T-helper 1 cell treated with Interleukin-12 subunit alpha and Interleukin-12 subunit beta and Interleukin-4 antibody, amounts not matched to agents 30 μg/mL and 1 μg/mL, for 36 hours (primary cell): ENCODE measurements at regions not wholly inside any gene's neighbourhood (a gene's known extent, or its start where the extent isn't known, plus 50 kb on each side); places are given as distances from the start of the nearest gene placed in this dataset.

Source experiments
- H3K27ac Mint-ChIP-seq: one replicate; pipeline ENCODE4 v1.8.0; 2021; ENCODE audit warnings: mild to moderate bottlenecking, mixed read lengths
- H3K27me3 Mint-ChIP-seq: one replicate; pipeline ENCODE4 v1.8.0; 2021; ENCODE audit warnings: low read depth, mixed read lengths
- H3K36me3 Mint-ChIP-seq: one replicate; pipeline ENCODE4 v1.8.0; 2021; ENCODE audit warnings: low read depth, mixed read lengths
- H3K4me1 Mint-ChIP-seq: one replicate; pipeline ENCODE4 v1.8.0; 2021; ENCODE audit warnings: low read depth, mixed read lengths
- H3K4me3 Mint-ChIP-seq: one replicate; pipeline ENCODE4 v1.8.0; 2021; ENCODE audit warnings: mild to moderate bottlenecking, moderate library complexity, mixed read lengths
- H3K9me3 Mint-ChIP-seq: one replicate; pipeline ENCODE4 v1.8.0; 2021; ENCODE audit warnings: mixed read lengths

- no peaks in the 10 kb centered on the region for H3K4me1 Mint-ChIP-seq
- H3K4me3 Mint-ChIP-seq = no peak overlapping the region
- H3K27me3 Mint-ChIP-seq = no peaks in the 10 kb centered on the region
- peaks cover 23% of the 10 kb centered on the region for H3K9me3 Mint-ChIP-seq
- H3K36me3 Mint-ChIP-seq = no peaks in the 10 kb centered on the region
- H3K27ac Mint-ChIP-seq = no peak overlapping the region
Observed at GRCh38 chr1:4298361-4299083, 355.9 kb upstream of the AJAP1 start.

- H3K9me3 Mint-ChIP-seq = peaks cover 26% of the 10 kb centered on the region
- no peak overlapping the region for H3K27ac Mint-ChIP-seq
- no peaks in the 10 kb centered on the region for H3K27me3 Mint-ChIP-seq
- no peaks in the 10 kb centered on the region for H3K36me3 Mint-ChIP-seq
- no peaks in the 10 kb centered on the region for H3K4me1 Mint-ChIP-seq
- H3K4me3 Mint-ChIP-seq = no peak overlapping the region
Observed at GRCh38 chr1:4301007-4301406, 353.4 kb upstream of the AJAP1 start.

GRCh38 chr1:4303303-4303702 is 351.1 kb upstream of the AJAP1 start:
- H3K4me3 Mint-ChIP-seq = no peak overlapping the region
- H3K36me3 Mint-ChIP-seq = no peaks in the 10 kb centered on the region
- no peaks in the 10 kb centered on the region for H3K4me1 Mint-ChIP-seq

GRCh38 chr1:4305526-4306301 is 348.7 kb upstream of the AJAP1 start:
- Mint-ChIP-seq H3K4me3 (no peak overlapping the region), H3K27ac (no peak overlapping the region), H3K4me1 (no peaks in the 10 kb centered on the region), H3K9me3 (peaks cover 12% of the 10 kb centered on the region), H3K27me3 (no peaks in the 10 kb centered on the region), H3K36me3 (no peaks in the 10 kb centered on the region)

More at GRCh38 chr1:4303303-4303702, 351.1 kb upstream of the AJAP1 start:
- Mint-ChIP-seq H3K9me3 (peaks cover 12% of the 10 kb centered on the region), H3K27ac (no peak overlapping the region), H3K27me3 (no peaks in the 10 kb centered on the region)

- Mint-ChIP-seq H3K9me3 (peaks cover 16% of the 10 kb centered on the region), H3K27me3 (no peaks in the 10 kb centered on the region), H3K4me3 (no peak overlapping the region), H3K27ac (no peak overlapping the region), H3K4me1 (no peaks in the 10 kb centered on the region), H3K36me3 (no peaks in the 10 kb centered on the region)
Observed at GRCh38 chr1:4306559-4307467, 347.6 kb upstream of the AJAP1 start.

- Mint-ChIP-seq H3K4me3 (no peak overlapping the region), H3K27me3 (no peaks in the 10 kb centered on the region), H3K27ac (no peak overlapping the region), H3K36me3 (no peaks in the 10 kb centered on the region), H3K9me3 (peaks cover 21% of the 10 kb centered on the region), H3K4me1 (no peaks in the 10 kb centered on the region)
Observed at GRCh38 chr1:4307468-4307845, 347.0 kb upstream of the AJAP1 start.

- Mint-ChIP-seq H3K4me1 (no peaks in the 10 kb centered on the region), H3K27me3 (no peaks in the 10 kb centered on the region), H3K36me3 (no peaks in the 10 kb centered on the region), H3K4me3 (no peak overlapping the region), H3K27ac (no peak overlapping the region), H3K9me3 (peaks cover 18% of the 10 kb centered on the region)
Observed at GRCh38 chr1:4307911-4308545, 346.4 kb upstream of the AJAP1 start.

- Mint-ChIP-seq H3K4me3 (no peak overlapping the region), H3K27ac (no peak overlapping the region), H3K9me3 (peaks cover 20% of the 10 kb centered on the region), H3K27me3 (no peaks in the 10 kb centered on the region), H3K4me1 (no peaks in the 10 kb centered on the region), H3K36me3 (no peaks in the 10 kb centered on the region)
Observed at GRCh38 chr1:4308806-4309205, 345.6 kb upstream of the AJAP1 start.

- no peaks in the 10 kb centered on the region for H3K27me3 Mint-ChIP-seq
- no peak overlapping the region for H3K27ac Mint-ChIP-seq
- no peaks in the 10 kb centered on the region for H3K36me3 Mint-ChIP-seq
- peaks cover 24% of the 10 kb centered on the region for H3K9me3 Mint-ChIP-seq
- H3K4me1 Mint-ChIP-seq = no peaks in the 10 kb centered on the region
- H3K4me3 Mint-ChIP-seq = no peak overlapping the region
Observed at GRCh38 chr1:4309676-4310320, 344.6 kb upstream of the AJAP1 start.

GRCh38 chr1:4310396-4310923 is 343.9 kb upstream of the AJAP1 start:
- no peak overlapping the region for H3K27ac Mint-ChIP-seq
- no peaks in the 10 kb centered on the region for H3K4me1 Mint-ChIP-seq
- no peaks in the 10 kb centered on the region for H3K27me3 Mint-ChIP-seq
- no peaks in the 10 kb centered on the region for H3K36me3 Mint-ChIP-seq
- no peak overlapping the region for H3K4me3 Mint-ChIP-seq
- H3K9me3 Mint-ChIP-seq = peaks cover 28% of the 10 kb centered on the region

GRCh38 chr1:4312024-4312423 is 342.4 kb upstream of the AJAP1 start:
- Mint-ChIP-seq H3K4me3 (no peak overlapping the region), H3K9me3 (peaks cover 28% of the 10 kb centered on the region), H3K36me3 (no peaks in the 10 kb centered on the region), H3K27ac (no peak overlapping the region), H3K27me3 (no peaks in the 10 kb centered on the region), H3K4me1 (no peaks in the 10 kb centered on the region)

GRCh38 chr1:4315202-4315601 is 339.2 kb upstream of the AJAP1 start:
- Mint-ChIP-seq H3K9me3 (peaks cover 28% of the 10 kb centered on the region), H3K4me1 (no peaks in the 10 kb centered on the region), H3K36me3 (no peaks in the 10 kb centered on the region), H3K27me3 (no peaks in the 10 kb centered on the region), H3K27ac (no peak overlapping the region), H3K4me3 (no peak overlapping the region)

GRCh38 chr1:4317207-4317606 is 337.2 kb upstream of the AJAP1 start:
- no peaks in the 10 kb centered on the region for H3K4me1 Mint-ChIP-seq
- no peak overlapping the region for H3K27ac Mint-ChIP-seq
- no peaks in the 10 kb centered on the region for H3K36me3 Mint-ChIP-seq
- H3K27me3 Mint-ChIP-seq = no peaks in the 10 kb centered on the region
- peaks cover 21% of the 10 kb centered on the region for H3K9me3 Mint-ChIP-seq
- H3K4me3 Mint-ChIP-seq = no peak overlapping the region

- Mint-ChIP-seq H3K4me3 (no peak overlapping the region), H3K27me3 (no peaks in the 10 kb centered on the region), H3K4me1 (no peaks in the 10 kb centered on the region), H3K9me3 (peaks cover 10% of the 10 kb centered on the region), H3K27ac (no peak overlapping the region), H3K36me3 (no peaks in the 10 kb centered on the region)
Observed at GRCh38 chr1:4318720-4319119, 335.7 kb upstream of the AJAP1 start.
